Kidney epithelial cell (primary cell): ENCODE measurements at regions not wholly inside any gene's neighbourhood (a gene's known extent, or its start where the extent isn't known, plus 50 kb on each side); places are given as distances from the start of the nearest gene placed in this dataset.

ENCODE experiments used
- DNase-seq: peaks from one replicate; pipeline ENCODE4 v3.0.0-alpha.2; 2010; ENCODE audit warnings: low read depth
- H3K27me3 ChIP-seq: 2 replicates; pipeline ENCODE4 v1.6.0; 2011; ENCODE audit warnings: low read length; ENCODE audit not compliant: control insufficient read depth, insufficient read depth
- H3K36me3 ChIP-seq: 2 replicates; pipeline ENCODE4 v1.5.1; 2011; ENCODE audit warnings: low read length; ENCODE audit not compliant: control insufficient read depth, insufficient read depth
- H3K4me3 ChIP-seq: 2 replicates; pipeline ENCODE4 v1.5.1; 2011; ENCODE audit warnings: low read depth, mild to moderate bottlenecking, control low read depth, low read length
- CTCF ChIP-seq: IDR thresholded peaks from 2 replicates; pipeline ENCODE4 v1.5.1; 2011; ENCODE audit warnings: mild to moderate bottlenecking, moderate library complexity, low read length, control low read depth, inconsistent platforms; ENCODE audit not compliant: insufficient read depth, poor library complexity, severe bottlenecking

GRCh38 chr21:39114871-39115575 lies 68.2 kb downstream of the PSMG1 start:
- DNase-seq: no peak
- Histone ChIP-seq H3K36me3 (no peaks in the 10 kb centered on the region), H3K27me3 (no peaks in the 10 kb centered on the region), H3K4me3 (no peak overlapping the region)
- no peak for TF ChIP-seq CTCF

GRCh38 chr21:39111931-39112550 lies 71.2 kb downstream of the PSMG1 start:
- no peak for DNase-seq
- no peak for TF ChIP-seq CTCF

GRCh38 chr21:39110431-39110830 lies 72.8 kb downstream of the PSMG1 start:
- TF ChIP-seq CTCF: no peak
- no peaks in the 10 kb centered on the region for H3K36me3 ChIP-seq
- H3K27me3 ChIP-seq: no peaks in the 10 kb centered on the region
- no peak for DNase-seq
- no peak overlapping the region for H3K4me3 ChIP-seq

More at GRCh38 chr21:39111931-39112550, 71.2 kb downstream of the PSMG1 start:
- Histone ChIP-seq H3K36me3 (no peaks in the 10 kb centered on the region), H3K4me3 (no peak overlapping the region), H3K27me3 (no peaks in the 10 kb centered on the region)

- Histone ChIP-seq H3K4me3 (no peak overlapping the region), H3K27me3 (no peaks in the 10 kb centered on the region), H3K36me3 (no peaks in the 10 kb centered on the region)
- TF ChIP-seq CTCF: no peak
- no peak for DNase-seq
These were observed 73.5 kb downstream of the PSMG1 start for GRCh38 chr21:39109596-39110210.

- Histone ChIP-seq H3K4me3 (no peak overlapping the region), H3K36me3 (no peaks in the 10 kb centered on the region), H3K27me3 (no peaks in the 10 kb centered on the region)
- DNase-seq: no peak
- no peak for TF ChIP-seq CTCF
These were observed 74.1 kb downstream of the PSMG1 start for GRCh38 chr21:39109163-39109530.
